Neural cell (in vitro differentiated cells): ENCODE measurements at regions not wholly inside any gene's neighbourhood (a gene's known extent, or its start where the extent isn't known, plus 50 kb on each side); places are given as distances from the start of the nearest gene placed in this dataset.
A peak's percentile ranks its signal among the peaks of the same experiment; 100 is the strongest.

Experiments used
- H2AFZ ChIP-seq: fragments of 200-600, 300-800 bp; sonication (generic), shearing (Covaris generic); 2 replicates; pipeline ENCODE4 v1.6.0; 2014; ENCODE audit warnings: low read depth, mild to moderate bottlenecking, antibody characterized with exemption, low read length, moderate library complexity
- H3F3A ChIP-seq: fragments of 200-600 bp; shearing (Covaris generic); 2 replicates; pipeline ENCODE4 v1.6.1; 2016; ENCODE audit warnings: mild to moderate bottlenecking, moderate library complexity, mixed read lengths, antibody characterized with exemption, low read length; ENCODE audit not compliant: insufficient read depth, poor library complexity, severe bottlenecking
- H3K27ac ChIP-seq: fragments of 200-600, 300-800 bp; sonication (generic), shearing (Covaris generic); 2 replicates; pipeline ENCODE4 v1.5.1; 2014; ENCODE audit warnings: mild to moderate bottlenecking, low read length, moderate library complexity
- H3K27me3 ChIP-seq: fragments of 300-800, 200-600 bp; sonication (generic), shearing (Covaris generic); 2 replicates; pipeline ENCODE4 v1.6.0; 2014; ENCODE audit warnings: mild to moderate bottlenecking, low read depth, low read length, moderate library complexity; ENCODE audit not compliant: insufficient read depth
- H3K36me3 ChIP-seq: fragments of 300-800, 200-600 bp; sonication (generic), shearing (Covaris generic); 2 replicates; pipeline ENCODE4 v1.5.1; 2014; ENCODE audit warnings: mild to moderate bottlenecking, antibody characterized with exemption, low read length, moderate library complexity; ENCODE audit not compliant: insufficient read depth
- H3K4me2 ChIP-seq: fragments of 300-800, 200-600 bp; sonication (generic), shearing (Covaris generic); 2 replicates; pipeline ENCODE4 v1.6.0; 2014; ENCODE audit warnings: mild to moderate bottlenecking, low read length
- H3K4me3 ChIP-seq: fragments of 300-800, 200-600 bp; sonication (generic), shearing (Covaris generic); 2 replicates; pipeline ENCODE4 v1.5.1; 2014; ENCODE audit warnings: mild to moderate bottlenecking, low read length, moderate library complexity
- H3K79me2 ChIP-seq: fragments of 200-600 bp; shearing (Covaris generic); replicated peaks from 2 replicates; pipeline ENCODE4 v1.6.0; 2014; ENCODE audit warnings: mild to moderate bottlenecking, low read length, moderate library complexity; ENCODE audit not compliant: insufficient read depth
- H3K9ac ChIP-seq: fragments of 300-800, 200-600 bp; sonication (generic), shearing (Covaris generic); 2 replicates; pipeline ENCODE4 v1.6.1; 2016; ENCODE audit warnings: mild to moderate bottlenecking, low read length, mixed read lengths
- H3K9me2 ChIP-seq: fragments of 200-600 bp; shearing (Covaris generic); 2 replicates; pipeline ENCODE4 v1.6.1; 2016; ENCODE audit warnings: mild to moderate bottlenecking, low read length, mixed read lengths; ENCODE audit not compliant: insufficient read depth
- H3K9me3 ChIP-seq: fragments of 200-600, 300-800 bp; sonication (generic), shearing (Covaris generic); 2 replicates; pipeline ENCODE4 v1.6.1; 2016; ENCODE audit warnings: mild to moderate bottlenecking, mixed run types, low read length, moderate library complexity, mixed read lengths
- H4K20me1 ChIP-seq: fragments of 200-600 bp; shearing (Covaris generic); 2 replicates; pipeline ENCODE4 v1.6.1; 2016; ENCODE audit warnings: mild to moderate bottlenecking, mixed run types; ENCODE audit not compliant: insufficient read depth
- EP300 ChIP-seq: fragments of 450-650 bp; conservative IDR thresholded peaks from 2 replicates; pipeline ENCODE4 v1.6.1; 2014; ENCODE audit warnings: antibody characterized with exemption, mild to moderate bottlenecking, moderate library complexity; ENCODE audit not compliant: poor library complexity, severe bottlenecking
- EZH2 ChIP-seq: fragments of 200-600, 300-800 bp; shearing (Covaris generic), sonication (generic); IDR thresholded peaks from 2 replicates; pipeline ENCODE4 v1.6.1; 2014; ENCODE audit warnings: antibody characterized with exemption, low read length, borderline replicate concordance, mild to moderate bottlenecking; ENCODE audit not compliant: insufficient read depth, poor library complexity, severe bottlenecking
- MXI1 ChIP-seq: fragments of 450-650 bp; conservative IDR thresholded peaks from 2 replicates; pipeline ENCODE4 v1.6.1; 2014; ENCODE audit warnings: antibody characterized with exemption, mild to moderate bottlenecking; ENCODE audit not compliant: poor library complexity, severe bottlenecking
- POLR2AphosphoS5 ChIP-seq: IDR thresholded peaks from 2 replicates; pipeline ENCODE4 v1.6.1; 2012
- RAD21 ChIP-seq: fragments of 450-650 bp; conservative IDR thresholded peaks from 2 replicates; pipeline ENCODE4 v1.6.1; 2014; ENCODE audit warnings: antibody characterized with exemption, mild to moderate bottlenecking, moderate library complexity
- SMC3 ChIP-seq: fragments of 450-650 bp; conservative IDR thresholded peaks from 2 replicates; pipeline ENCODE4 v1.6.1; 2014; ENCODE audit warnings: antibody characterized with exemption, mild to moderate bottlenecking, moderate library complexity; ENCODE audit not compliant: poor library complexity
- TAF1 ChIP-seq: IDR thresholded peaks from 2 replicates; pipeline ENCODE4 v1.6.1; 2012; ENCODE audit warnings: low read depth
- TF ChIP-seq, protein P1 (sequence below): fragments of 450-650 bp; IDR thresholded peaks from 2 replicates; pipeline ENCODE4 v1.5.1; 2014; ENCODE audit warnings: antibody characterized with exemption, mild to moderate bottlenecking, moderate library complexity; ENCODE audit not compliant: poor library complexity, severe bottlenecking

DNA sequence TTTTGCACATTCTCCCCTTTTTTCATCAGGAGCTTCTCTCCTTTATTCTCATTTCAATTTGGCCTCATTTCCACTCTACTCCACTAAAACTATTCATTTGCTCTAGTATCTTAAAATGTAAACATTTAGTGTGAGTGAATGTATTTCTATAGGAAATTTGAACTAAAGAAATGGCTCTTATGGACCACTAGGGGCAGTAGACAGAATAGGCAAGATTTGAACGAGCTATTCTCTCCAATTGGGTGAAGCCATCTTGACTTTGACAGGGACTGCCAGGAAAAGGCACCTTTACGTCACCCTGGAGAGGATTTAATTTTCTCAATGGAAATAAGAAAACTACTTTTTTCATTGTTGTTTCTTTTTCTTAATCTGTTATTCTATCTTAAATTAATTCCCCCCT, 666.3 kb downstream of the DNAH5 start:
- Histone ChIP-seq H3K4me3 (no peak overlapping the region), H3K79me2 (no peaks in the 10 kb centered on the region), H3F3A (no peaks in the 10 kb centered on the region), H3K27ac (no peak overlapping the region), H3K9me3 (no peaks in the 10 kb centered on the region), H3K27me3 (no peaks in the 10 kb centered on the region), H3K4me2 (no peak overlapping the region), H3K9ac (no peak overlapping the region), H3K36me3 (no peaks in the 10 kb centered on the region), H2AFZ (no peak overlapping the region), H4K20me1 (no peaks in the 10 kb centered on the region), H3K9me2 (no peaks in the 10 kb centered on the region)
- TF ChIP-seq, protein P1, sequence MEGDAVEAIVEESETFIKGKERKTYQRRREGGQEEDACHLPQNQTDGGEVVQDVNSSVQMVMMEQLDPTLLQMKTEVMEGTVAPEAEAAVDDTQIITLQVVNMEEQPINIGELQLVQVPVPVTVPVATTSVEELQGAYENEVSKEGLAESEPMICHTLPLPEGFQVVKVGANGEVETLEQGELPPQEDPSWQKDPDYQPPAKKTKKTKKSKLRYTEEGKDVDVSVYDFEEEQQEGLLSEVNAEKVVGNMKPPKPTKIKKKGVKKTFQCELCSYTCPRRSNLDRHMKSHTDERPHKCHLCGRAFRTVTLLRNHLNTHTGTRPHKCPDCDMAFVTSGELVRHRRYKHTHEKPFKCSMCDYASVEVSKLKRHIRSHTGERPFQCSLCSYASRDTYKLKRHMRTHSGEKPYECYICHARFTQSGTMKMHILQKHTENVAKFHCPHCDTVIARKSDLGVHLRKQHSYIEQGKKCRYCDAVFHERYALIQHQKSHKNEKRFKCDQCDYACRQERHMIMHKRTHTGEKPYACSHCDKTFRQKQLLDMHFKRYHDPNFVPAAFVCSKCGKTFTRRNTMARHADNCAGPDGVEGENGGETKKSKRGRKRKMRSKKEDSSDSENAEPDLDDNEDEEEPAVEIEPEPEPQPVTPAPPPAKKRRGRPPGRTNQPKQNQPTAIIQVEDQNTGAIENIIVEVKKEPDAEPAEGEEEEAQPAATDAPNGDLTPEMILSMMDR, result peak; percentile 33
- TF ChIP-seq MXI1 (no peak), EP300 (no peak)

DNA sequence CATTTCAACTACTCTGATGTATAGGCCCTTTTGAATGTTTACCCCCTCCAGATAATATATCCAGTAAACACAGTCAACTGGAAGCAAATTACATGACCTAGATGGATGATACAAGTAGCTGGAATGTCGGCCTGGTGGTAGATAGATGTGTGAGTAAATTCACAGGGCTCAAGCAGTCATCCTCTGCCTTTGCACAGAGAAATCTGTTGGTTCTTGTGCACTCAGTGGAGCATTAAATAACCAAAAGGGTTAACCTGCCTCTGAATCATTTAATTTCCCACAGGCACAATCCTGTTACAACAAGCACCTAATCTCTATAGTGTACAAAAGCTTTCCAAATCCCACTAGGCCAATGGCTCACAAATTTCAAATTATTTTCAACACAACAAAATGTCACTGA, 668.3 kb downstream of the DNAH5 start:
- TF ChIP-seq RAD21 (no peak), SMC3 (no peak)
- H3K27ac ChIP-seq, result no peak overlapping the region
- H3K79me2 ChIP-seq, result no peaks in the 10 kb centered on the region
- H4K20me1 ChIP-seq, result no peaks in the 10 kb centered on the region
- H3K27me3 ChIP-seq, result no peaks in the 10 kb centered on the region
- no peak overlapping the region for H3K4me3 ChIP-seq
- no peak overlapping the region for H2AFZ ChIP-seq
- no peaks in the 10 kb centered on the region for H3F3A ChIP-seq
- H3K4me2 ChIP-seq, result no peak overlapping the region
- H3K9ac ChIP-seq, result no peak overlapping the region
- no peaks in the 10 kb centered on the region for H3K9me2 ChIP-seq
- H3K9me3 ChIP-seq, result no peaks in the 10 kb centered on the region
- H3K36me3 ChIP-seq, result no peaks in the 10 kb centered on the region

DNA sequence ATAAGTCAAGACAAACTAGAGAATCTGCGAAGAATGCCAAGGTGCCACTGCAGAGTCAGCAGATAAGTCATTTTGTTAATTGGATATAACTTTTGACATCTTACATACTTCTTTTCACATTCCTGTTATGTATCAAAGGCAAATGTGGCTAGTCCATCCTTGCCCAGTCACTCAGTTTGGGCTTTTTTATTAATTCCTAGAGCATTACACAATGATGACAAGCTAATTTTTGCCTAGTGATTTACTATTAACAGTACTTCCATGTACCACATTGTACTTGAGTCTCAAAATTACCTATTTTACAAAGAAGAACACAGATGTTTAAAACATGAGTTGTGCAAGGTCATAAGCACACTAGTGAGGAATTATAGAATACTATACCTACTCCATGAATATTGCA, 680.8 kb downstream of the DNAH5 start:
- Histone ChIP-seq H3K36me3 (no peaks in the 10 kb centered on the region), H3F3A (no peaks in the 10 kb centered on the region), H2AFZ (no peak overlapping the region), H4K20me1 (no peaks in the 10 kb centered on the region), H3K9me3 (no peaks in the 10 kb centered on the region), H3K9ac (no peak overlapping the region), H3K9me2 (no peaks in the 10 kb centered on the region), H3K27ac (no peak overlapping the region), H3K4me3 (no peak overlapping the region), H3K4me2 (no peak overlapping the region), H3K27me3 (no peaks in the 10 kb centered on the region), H3K79me2 (no peaks in the 10 kb centered on the region)
- no peak for TF ChIP-seq TAF1
- no peak for TF ChIP-seq EP300
- TF ChIP-seq EZH2, result no peak
- TF ChIP-seq MXI1, result no peak
- no peak for TF ChIP-seq POLR2AphosphoS5
- TF ChIP-seq, protein P1, result no peak
- no peak for TF ChIP-seq SMC3
